GM10248 (cell line): ENCODE measurements at regions not wholly inside any gene's neighbourhood (a gene's known extent, or its start where the extent isn't known, plus 50 kb on each side); places are given as distances from the start of the nearest gene placed in this dataset.

Experiments used
- CTCF ChIA-PET: fragments of 300-600 bp; sonication (Branson Sonifier 250); formaldehyde crosslinking; extraction: SDS; loops from one replicate; lab custom pipeline; 2021; ENCODE audit warnings: antibody characterized with exemption; lab: Yijun Ruan, JAX
- POLR2A ChIA-PET: fragments of 350-650 bp; sonication (Branson Sonifier 250); formaldehyde crosslinking; extraction: SDS; loops from one replicate; lab custom pipeline; 2020; ENCODE audit warnings: antibody characterized with exemption; lab: Yijun Ruan, JAX
- DNase-seq: peaks from one replicate; pipeline ENCODE4 v3.0.0; 2012; ENCODE audit errors: extremely low spot score
- CTCF ChIP-seq: IDR thresholded peaks from 2 replicates; pipeline ENCODE4 v1.5.1; 2012; ENCODE audit warnings: mild to moderate bottlenecking, low read depth; ENCODE audit errors: extremely low read depth, missing control alignments, control extremely low read depth

GRCh38 chr11:122512688-122513087 is 142.8 kb upstream of the UBASH3B start:
- no peak for DNase-seq
- no peak for TF ChIP-seq CTCF
- POLR2A ChIA-PET: no interaction called here
- CTCF ChIA-PET: interaction anchor here (0.8 kb wide), 1 partner anchor 857 kb away, joined by 3 read pairs; no protein-coding TSS in a partner anchor

GRCh38 chr11:122509899-122510298 is 145.6 kb upstream of the UBASH3B start:
- DNase-seq: no peak
- ChIA-PET CTCF (interaction anchor here (0.9 to 1.9 kb wide), 3 partner anchors 10 to 294 kb away, joined by 3 to 4 read pairs (median 3); no protein-coding TSS in a partner anchor), POLR2A (no interaction called here)
- no peak for TF ChIP-seq CTCF

GRCh38 chr11:122509091-122509490 is 146.4 kb upstream of the UBASH3B start:
- POLR2A ChIA-PET: no interaction called here
- no peak for TF ChIP-seq CTCF
- no peak for DNase-seq
- CTCF ChIA-PET: interaction anchor here (1.2 to 1.9 kb wide), 2 partner anchors 11 to 293 kb away, joined by 3 to 4 read pairs; no protein-coding TSS in a partner anchor

- ChIA-PET POLR2A (no interaction called here), CTCF (interaction anchor here (0.6 to 5.3 kb wide), 26 partner anchors 8 to 1022 kb away, joined by 3 to 87 read pairs (median 3); no protein-coding TSS in a partner anchor)
- peak; percentile 57 for DNase-seq
- TF ChIP-seq CTCF: peak; percentile 81
Measured at GRCh38 chr11:122505304-122506006, 150.1 kb upstream of the UBASH3B start.

- ChIA-PET CTCF (no interaction called here), POLR2A (no interaction called here)
- no peak for DNase-seq
- TF ChIP-seq CTCF: no peak
Measured at GRCh38 chr11:122494221-122494620, 161.3 kb upstream of the UBASH3B start.

- no peak for TF ChIP-seq CTCF
- no peak for DNase-seq
- POLR2A ChIA-PET: no interaction called here
- CTCF ChIA-PET: interaction anchor here (0.9 kb wide), 1 partner anchor 15 kb away, joined by 3 read pairs; no protein-coding TSS in a partner anchor
Measured at GRCh38 chr11:122491509-122491908, 164.0 kb upstream of the UBASH3B start.
